SK-N-MC (cell line): ENCODE measurements at regions not wholly inside any gene's neighbourhood (a gene's known extent, or its start where the extent isn't known, plus 50 kb on each side); places are given as distances from the start of the nearest gene placed in this dataset.

ENCODE experiments used
- DNase-seq: peaks from one replicate; pipeline ENCODE4 v3.0.0-alpha.2; 2011; ENCODE audit warnings: low read depth, low spot score
- H3K27ac ChIP-seq: fragments of 200-600 bp; sonication (generic); 2 replicates; pipeline ENCODE4 v1.5.1; 2016; ENCODE audit warnings: mixed run types
- H3K36me3 ChIP-seq: fragments of 200-600 bp; sonication (generic); 2 replicates; pipeline ENCODE4 v1.6.1; 2017; ENCODE audit warnings: antibody characterized with exemption, low read length, mixed read lengths; ENCODE audit not compliant: insufficient read depth
- H3K4me3 ChIP-seq: fragments of 200-600 bp; sonication (generic); 2 replicates; pipeline ENCODE4 v1.5.1; 2016
- H3K9ac ChIP-seq: fragments of 200-600 bp; sonication (generic); 2 replicates; pipeline ENCODE4 v1.8.0; 2017; ENCODE audit warnings: mixed run types, mixed read lengths; ENCODE audit not compliant: insufficient read length
- H3K9me3 ChIP-seq: fragments of 200-600 bp; sonication (generic); 2 replicates; pipeline ENCODE4 v1.6.1; 2017; ENCODE audit warnings: low read depth, mild to moderate bottlenecking, antibody characterized with exemption, low read length, moderate library complexity, mixed read lengths
- EZH2 ChIP-seq: fragments of 200-600 bp; sonication (generic); IDR thresholded peaks from one replicate; pipeline ENCODE4 v1.6.1; 2017; ENCODE audit warnings: antibody characterized with exemption
- FOXP2 ChIP-seq: optimal IDR thresholded peaks from 2 replicates; pipeline ENCODE3; 2011; ENCODE audit warnings: mild to moderate bottlenecking, moderate library complexity; ENCODE audit not compliant: insufficient read depth; ENCODE audit errors: extremely low read length, control extremely low read depth
- POLR2AphosphoS5 ChIP-seq: IDR thresholded peaks from 2 replicates; pipeline ENCODE4 v1.6.1; 2012; ENCODE audit warnings: mild to moderate bottlenecking, low read depth, low read length, borderline replicate concordance

DNA sequence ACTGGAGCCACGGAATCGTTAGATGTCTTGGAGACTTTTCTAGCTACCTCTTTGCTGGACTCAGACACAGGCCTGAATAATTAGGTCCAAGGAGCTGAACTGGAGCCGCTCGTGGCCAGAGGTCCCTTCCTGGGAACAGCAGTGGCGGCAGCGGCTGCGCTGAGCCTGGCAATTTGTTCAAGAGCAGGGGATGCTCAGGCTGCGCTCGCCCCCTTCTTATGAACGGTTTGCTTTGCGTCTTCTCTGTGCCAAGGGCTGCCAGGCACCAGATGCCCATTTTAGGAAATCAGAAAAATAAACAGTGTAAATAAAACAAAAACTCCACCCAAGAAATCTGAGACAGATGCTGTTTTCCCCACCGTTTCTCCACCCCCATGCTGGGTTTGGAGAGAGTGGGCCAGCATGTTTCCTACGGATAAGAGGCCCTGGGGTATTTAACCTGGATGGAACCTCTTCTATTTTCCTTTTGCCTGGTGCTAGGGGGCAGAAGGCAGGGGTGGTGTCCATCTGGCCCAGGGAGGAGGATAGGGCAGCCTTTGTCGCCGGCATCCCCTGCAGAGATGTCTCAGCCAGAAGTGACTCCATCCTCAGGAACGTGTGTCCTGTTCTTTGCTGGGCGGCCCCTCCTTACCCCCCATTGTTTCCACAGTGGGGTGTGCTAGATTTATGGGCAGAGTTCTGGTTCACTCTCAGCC, 163.4 kb downstream of the SEC14L1 start:
- TF ChIP-seq EZH2 = no peak
- no peak for TF ChIP-seq FOXP2
- no peak for TF ChIP-seq POLR2AphosphoS5
- Histone ChIP-seq H3K36me3 (no peaks in the 10 kb centered on the region), H3K9me3 (no peaks in the 10 kb centered on the region), H3K27ac (no peak overlapping the region), H3K9ac (no peak overlapping the region), H3K4me3 (no peak overlapping the region)
- no peak for DNase-seq

- TF ChIP-seq POLR2AphosphoS5 (no peak), FOXP2 (no peak), EZH2 (no peak)
- no peak for DNase-seq
Measured at GRCh38 chr17:77304746-77305473, 164.1 kb downstream of the SEC14L1 start.

DNA sequence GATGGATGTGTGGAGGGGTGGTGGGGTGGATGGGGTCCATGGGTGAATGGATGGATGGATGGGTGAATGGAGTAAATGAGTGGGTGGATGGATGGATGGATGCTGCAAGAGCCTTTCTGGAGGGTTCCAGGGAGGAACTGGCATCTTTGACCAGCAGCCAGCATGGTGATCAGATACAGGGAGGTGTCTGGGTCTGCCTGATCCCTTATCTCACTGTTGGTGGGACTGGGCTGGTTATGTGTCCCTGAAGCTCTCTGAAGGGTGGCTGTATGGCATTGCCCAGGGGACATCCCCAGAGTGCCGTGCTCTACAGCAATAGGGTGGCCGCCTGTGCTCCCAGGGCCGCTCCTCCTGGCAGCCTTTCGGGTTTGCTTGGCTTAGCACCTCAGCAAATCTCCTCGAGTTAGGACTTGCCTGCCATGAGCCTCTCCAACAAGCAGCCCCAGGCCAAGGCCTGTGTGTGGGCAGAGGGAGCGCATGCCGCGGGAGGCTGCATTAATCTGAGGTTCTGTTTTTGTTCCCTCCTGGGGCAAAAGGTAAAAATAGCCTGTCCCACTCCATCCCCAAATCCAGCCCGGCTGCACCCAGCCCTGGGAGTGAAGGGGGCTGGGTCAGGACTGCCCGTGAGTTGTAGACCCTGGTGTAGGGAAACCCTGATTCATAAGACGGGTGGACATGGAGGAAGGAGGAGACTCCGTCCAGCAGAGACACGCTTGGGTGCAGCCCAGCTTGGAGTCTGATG, 165.4 kb downstream of the SEC14L1 start:
- no peak overlapping the region for H3K27ac ChIP-seq
- no peak for DNase-seq
- H3K36me3 ChIP-seq = no peaks in the 10 kb centered on the region
- TF ChIP-seq EZH2 (no peak), FOXP2 (no peak), POLR2AphosphoS5 (no peak)
- H3K9ac ChIP-seq = no peak overlapping the region
- no peaks in the 10 kb centered on the region for H3K9me3 ChIP-seq
- no peak overlapping the region for H3K4me3 ChIP-seq

More at GRCh38 chr17:77304746-77305473, 164.1 kb downstream of the SEC14L1 start:
- no peak overlapping the region for H3K9ac ChIP-seq
- no peaks in the 10 kb centered on the region for H3K9me3 ChIP-seq
- H3K4me3 ChIP-seq = no peak overlapping the region
- no peaks in the 10 kb centered on the region for H3K36me3 ChIP-seq
- no peak overlapping the region for H3K27ac ChIP-seq

DNA sequence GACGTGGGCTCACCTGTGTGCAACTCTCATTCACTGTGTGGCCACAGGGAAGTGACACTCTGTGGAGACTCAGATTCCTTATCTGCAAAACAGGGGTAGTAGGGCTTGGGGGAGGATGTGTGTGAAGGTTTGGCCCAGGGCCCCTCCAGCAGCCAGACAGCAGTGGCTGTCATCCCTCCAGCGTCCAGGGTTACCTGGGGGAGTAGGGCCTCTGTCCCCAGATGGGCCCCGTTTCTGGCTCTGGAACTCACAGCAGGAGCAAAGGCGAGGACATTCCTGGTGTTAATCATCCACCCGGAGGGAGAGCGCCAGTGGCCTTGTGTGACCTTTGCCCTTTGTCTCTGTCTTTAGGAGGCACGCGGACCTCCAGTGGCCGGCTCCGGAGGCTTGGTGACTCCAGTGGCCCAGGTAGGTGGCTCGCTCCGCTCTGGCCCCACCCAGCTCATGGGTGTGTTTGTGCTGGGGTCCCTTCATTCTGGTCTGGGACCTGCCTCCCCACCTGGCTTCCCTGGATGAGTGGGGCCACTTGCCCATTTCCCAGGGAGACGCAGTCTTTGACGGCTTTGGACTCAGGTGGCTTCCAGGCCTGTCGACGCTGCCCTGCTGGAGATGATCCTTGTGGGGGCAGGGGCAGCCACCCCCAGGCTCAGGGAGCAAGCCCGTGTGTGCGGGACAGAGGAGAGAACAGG, 166.2 kb downstream of the SEC14L1 start:
- H3K4me3 ChIP-seq = no peak overlapping the region
- TF ChIP-seq FOXP2 (no peak), EZH2 (no peak), POLR2AphosphoS5 (no peak)
- H3K9me3 ChIP-seq = no peaks in the 10 kb centered on the region
- H3K9ac ChIP-seq = no peak overlapping the region
- no peak overlapping the region for H3K27ac ChIP-seq
- no peaks in the 10 kb centered on the region for H3K36me3 ChIP-seq
- no peak for DNase-seq

DNA sequence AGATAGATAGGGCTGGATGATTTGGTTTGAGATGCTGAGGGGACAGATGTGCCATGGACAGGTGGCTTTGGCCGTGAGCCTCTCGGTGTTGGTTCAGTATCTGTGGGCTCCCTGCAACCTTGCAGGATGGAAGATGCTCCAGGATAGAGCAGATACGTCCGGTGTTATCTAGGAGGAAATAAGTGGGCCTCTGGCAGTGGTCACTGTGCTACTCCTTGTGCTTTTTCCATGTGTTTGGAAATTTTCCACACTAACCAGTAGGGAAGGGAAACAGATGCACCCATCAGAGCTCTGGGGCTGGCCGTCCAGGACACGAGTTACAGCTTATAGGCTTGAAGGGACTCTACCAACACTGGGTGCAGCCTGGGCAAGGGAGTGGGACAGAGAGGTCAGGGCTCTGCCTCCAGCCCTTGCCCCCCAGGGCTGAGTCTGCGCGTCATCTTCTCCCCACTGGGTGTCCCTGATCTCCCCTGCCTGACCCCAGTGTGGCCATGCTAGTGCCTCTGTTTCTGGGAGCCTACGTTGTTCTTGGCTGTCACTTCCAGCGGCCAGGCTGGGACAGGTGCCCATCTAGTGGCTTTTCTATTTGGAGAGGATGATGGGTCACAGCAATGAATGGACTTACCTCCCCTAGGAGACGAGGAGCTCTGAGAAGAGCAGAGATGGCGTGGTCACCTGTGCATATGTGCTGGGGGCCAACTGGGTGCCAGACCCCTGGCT, 166.9 kb downstream of the SEC14L1 start:
- H3K9me3 ChIP-seq = no peaks in the 10 kb centered on the region
- no peak overlapping the region for H3K9ac ChIP-seq
- H3K36me3 ChIP-seq = no peaks in the 10 kb centered on the region
- no peak for TF ChIP-seq FOXP2
- no peak for TF ChIP-seq EZH2
- no peak for TF ChIP-seq POLR2AphosphoS5
- no peak for DNase-seq
- no peak overlapping the region for H3K27ac ChIP-seq
- no peak overlapping the region for H3K4me3 ChIP-seq

GRCh38 chr17:77308861-77309726, 168.3 kb downstream of the SEC14L1 start:
- H3K9me3 ChIP-seq = no peaks in the 10 kb centered on the region
- no peak overlapping the region for H3K27ac ChIP-seq
- H3K9ac ChIP-seq = no peak overlapping the region
- H3K36me3 ChIP-seq = no peaks in the 10 kb centered on the region
- TF ChIP-seq POLR2AphosphoS5 = no peak
- TF ChIP-seq FOXP2 = no peak
- TF ChIP-seq EZH2 = no peak
- H3K4me3 ChIP-seq = no peak overlapping the region
- no peak for DNase-seq

DNA sequence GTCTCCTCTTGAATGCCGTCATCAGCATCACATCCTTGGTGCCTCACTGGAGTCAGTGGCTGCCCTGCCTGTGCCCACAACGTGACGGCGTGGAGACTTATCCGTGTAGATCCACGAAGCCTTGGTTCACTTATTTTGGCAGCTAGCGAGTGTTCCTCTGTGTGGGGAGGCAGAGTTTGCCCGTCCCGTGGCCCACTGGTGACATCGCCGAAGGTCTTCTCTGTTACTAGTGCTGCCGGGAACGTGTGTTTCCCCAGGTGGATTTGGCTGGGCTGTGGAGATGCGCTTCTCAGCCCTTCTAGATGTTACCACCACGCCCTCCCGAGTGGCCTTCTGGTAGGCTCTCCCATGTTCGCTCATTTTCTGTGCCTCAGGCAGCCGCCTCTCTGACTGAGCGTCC, 169.6 kb downstream of the SEC14L1 start:
- Histone ChIP-seq H3K9me3 (no peaks in the 10 kb centered on the region), H3K27ac (no peak overlapping the region), H3K4me3 (no peak overlapping the region), H3K9ac (no peak overlapping the region), H3K36me3 (no peaks in the 10 kb centered on the region)
- no peak for TF ChIP-seq POLR2AphosphoS5
- no peak for TF ChIP-seq FOXP2
- TF ChIP-seq EZH2 = no peak
- no peak for DNase-seq
